HG02852 (cell line): ENCODE measurements at regions not wholly inside any gene's neighbourhood (a gene's known extent, or its start where the extent isn't known, plus 50 kb on each side); places are given as distances from the start of the nearest gene placed in this dataset.

Experiments
- ATAC-seq: cut with Tn5 transposase; IDR thresholded peaks from one replicate; pipeline ENCODE4 v1.9.1; 2021; ENCODE audit warnings: mild to moderate bottlenecking, moderate library complexity; ENCODE audit not compliant: unreplicated experiment

DNA sequence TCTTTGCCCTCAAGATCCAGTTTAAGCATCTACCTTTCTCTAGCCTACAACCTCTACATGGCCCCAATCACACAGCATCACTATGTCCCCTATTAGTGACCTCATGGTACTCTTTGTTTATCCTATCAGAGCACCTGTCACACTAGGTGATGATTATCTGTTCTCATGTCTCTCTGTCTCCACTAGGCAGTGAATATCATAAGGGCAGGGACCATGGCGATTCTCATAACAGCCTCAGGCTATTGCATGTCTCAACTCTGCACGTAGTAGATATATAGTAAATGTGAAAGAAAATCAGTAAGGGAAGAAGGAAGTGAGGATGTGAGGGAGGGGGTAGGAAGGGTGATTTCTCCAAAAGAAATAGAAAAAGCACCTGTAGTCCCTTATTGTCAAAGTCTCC, 311.0 kb downstream of the NSG2 start:
- no peak for ATAC-seq

DNA sequence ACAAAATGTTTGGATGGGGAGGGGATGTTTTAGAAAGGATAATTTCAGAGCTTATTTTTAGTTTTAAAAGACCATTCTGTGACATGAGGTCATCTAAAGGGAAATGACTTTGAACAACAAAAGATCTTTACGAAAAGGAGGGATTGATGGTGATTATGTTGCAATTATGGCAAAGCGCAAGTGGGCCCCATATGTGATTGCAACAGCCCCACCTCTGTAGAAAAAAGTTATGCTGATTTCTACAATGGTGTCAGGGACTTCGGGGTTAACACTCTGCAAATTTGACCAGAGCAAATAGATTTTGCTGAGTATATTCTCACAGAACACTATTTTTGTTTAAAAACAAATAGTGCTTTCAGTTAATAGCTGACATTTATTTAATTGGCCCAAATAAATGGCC, 312.8 kb downstream of the NSG2 start:
- ATAC-seq = no peak

DNA sequence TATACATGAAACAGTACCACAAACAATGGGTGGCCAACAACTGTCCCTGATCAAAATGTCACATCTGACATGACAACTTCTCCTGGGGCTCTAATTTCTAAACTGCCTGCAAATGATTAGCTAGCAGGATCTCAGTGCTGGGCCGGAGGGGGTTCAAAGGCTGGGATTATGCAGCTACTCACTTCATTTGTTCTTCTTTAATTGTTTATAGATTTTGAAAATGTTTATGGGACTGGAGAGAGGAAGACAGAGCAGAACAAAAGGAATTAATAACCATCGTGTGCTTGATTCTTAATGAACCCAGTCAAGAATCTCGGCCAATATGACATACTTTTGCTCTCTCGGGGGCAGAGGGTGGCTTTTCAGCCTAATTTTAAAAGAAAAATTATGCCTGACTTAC, 313.6 kb downstream of the NSG2 start:
- ATAC-seq = no peak

DNA sequence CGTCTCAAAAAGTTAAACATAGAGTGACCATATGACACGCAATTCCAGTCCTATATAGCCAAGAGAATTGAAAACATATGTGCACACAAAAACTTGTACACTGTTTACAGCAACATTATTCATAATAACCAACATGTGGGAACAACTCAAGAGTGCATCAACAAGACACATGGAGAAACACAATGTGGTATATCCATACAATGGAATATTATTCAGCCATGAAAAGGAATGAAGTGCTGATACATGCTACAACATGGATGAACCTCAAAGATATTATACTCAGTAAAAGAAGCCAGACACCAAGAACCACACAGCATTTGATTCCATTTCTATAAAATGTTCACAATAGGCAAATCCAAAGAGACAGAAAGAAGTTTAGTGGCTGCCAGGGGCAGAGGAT, 317.0 kb downstream of the NSG2 start:
- no peak for ATAC-seq

DNA sequence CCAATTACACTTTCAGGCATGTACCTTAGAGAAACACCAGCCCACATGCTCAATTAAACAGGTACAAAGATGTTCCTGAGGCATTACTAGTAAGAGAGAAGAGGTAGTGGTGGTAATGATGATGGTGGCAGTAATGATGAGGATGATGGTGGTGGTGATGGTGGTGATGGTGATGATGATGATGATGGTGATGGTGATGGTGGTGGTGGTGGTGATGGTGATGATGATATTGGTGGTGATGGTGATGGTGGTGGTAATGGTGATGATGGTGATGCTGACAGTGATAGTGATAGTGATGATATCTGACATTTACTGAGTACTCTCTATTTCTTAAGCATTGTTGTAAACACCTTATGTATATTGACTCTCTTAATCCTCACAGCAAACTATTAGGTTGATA, 318.4 kb downstream of the NSG2 start:
- no peak for ATAC-seq

DNA sequence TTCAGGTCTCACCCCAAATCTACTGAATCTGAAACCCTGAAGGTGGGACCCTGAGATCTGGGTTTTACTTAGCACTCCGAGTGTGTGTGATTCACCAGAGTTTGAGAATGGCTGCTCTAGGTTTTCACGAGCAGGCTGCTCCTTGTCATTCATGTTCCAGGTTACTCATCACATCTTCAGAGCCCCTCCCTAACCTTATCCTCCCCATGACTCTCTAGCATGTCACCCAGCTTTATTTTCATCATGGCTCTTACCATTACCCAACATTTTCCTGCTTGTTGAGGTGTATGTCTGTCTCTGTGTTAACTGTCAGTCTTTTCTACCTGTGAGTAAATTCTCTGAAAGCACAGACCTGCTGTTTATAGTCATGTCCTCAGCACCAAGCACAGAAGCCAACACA, 319.2 kb downstream of the NSG2 start:
- ATAC-seq = no peak

DNA sequence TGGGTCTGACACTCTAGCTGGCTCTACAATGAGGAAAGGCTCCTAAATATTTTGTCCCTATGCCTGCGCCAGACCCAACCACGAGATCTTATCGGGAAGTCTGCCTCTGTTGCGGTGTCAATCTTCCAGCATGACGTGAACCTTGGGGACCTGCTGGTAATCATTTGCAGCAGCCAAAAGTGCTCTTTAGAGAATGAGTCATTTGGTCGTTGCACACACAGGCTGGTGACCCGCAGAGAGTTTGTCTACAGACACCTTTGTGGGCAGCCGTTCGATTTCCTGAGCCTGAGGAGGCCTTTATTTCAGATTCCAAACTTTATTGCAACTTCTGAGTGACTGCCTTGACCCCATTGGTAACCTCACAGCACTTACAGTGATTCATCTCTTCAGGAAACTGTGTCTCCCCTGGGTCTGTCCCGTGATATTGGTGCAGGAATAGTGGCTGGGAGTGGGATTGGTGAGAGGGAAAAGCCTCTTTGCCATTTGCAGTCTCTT, 326.1 kb downstream of the NSG2 start:
- no peak for ATAC-seq

DNA sequence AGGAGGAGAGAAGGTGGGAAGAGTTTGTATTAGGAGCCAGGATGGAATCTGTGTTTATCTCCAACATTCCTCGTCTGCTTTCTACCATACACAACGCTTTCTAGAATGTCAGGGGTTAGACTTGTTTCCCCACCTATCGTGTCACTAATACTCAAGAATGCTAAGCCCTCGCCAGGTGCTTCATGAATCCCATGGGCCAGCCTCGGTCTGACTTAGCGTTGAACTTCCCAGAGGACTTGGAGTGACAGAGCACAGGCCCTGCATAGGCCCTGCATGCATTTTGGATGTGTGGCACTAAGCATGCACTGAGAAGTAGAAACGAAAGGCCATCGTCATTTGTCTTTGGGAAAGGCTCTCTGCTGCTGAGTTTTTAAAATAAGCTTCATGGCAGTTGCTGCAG, 328.7 kb downstream of the NSG2 start:
- no peak for ATAC-seq

DNA sequence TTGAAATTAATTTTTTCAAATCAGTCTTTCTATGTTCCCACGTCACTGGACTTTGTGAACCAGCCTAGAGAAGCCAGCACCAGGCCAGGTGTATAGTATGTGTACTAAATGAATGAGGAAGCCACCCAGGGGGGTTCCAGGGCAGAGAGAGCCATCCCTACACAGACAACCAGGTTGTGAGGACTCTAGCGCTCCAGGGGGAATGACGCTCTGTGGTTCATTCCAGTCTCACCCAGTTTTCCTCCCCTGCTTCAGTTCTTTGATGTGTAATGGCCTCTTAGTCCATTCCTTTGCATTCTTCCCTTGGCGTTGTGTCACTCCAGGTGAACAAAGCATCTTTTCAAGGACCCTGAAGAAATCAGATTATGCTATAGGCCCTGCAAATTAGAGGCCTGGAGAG, 330.6 kb downstream of the NSG2 start:
- no peak for ATAC-seq

DNA sequence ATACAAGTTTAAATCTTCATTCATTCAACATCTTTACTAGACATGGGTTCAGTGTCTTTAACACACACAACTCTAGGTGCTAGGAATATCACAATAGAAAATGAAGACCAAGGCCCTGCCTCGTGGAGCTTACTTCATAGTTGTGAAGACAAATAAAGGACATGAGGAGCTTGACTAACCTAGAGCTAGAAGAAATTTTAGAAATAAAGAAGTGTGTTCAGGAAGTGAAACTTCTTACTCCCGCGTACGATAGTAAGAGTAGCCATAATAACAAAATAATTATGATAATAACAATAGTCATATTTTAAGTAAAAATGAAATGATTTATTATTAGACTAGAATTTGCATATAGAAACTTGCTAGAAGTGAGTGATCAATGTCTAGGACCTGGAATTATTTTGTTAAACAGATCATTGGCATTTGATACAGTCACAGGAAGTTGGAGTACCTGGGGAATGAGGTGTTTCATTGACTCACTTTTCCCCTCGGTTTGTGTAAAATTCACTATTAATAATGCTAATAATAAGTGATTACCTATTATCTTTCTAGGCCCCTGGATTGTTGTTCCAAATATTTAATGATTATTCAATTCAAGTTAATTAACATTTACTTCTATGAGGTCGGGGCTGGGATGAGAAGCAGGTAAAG, 331.3 kb downstream of the NSG2 start:
- no peak for ATAC-seq

DNA sequence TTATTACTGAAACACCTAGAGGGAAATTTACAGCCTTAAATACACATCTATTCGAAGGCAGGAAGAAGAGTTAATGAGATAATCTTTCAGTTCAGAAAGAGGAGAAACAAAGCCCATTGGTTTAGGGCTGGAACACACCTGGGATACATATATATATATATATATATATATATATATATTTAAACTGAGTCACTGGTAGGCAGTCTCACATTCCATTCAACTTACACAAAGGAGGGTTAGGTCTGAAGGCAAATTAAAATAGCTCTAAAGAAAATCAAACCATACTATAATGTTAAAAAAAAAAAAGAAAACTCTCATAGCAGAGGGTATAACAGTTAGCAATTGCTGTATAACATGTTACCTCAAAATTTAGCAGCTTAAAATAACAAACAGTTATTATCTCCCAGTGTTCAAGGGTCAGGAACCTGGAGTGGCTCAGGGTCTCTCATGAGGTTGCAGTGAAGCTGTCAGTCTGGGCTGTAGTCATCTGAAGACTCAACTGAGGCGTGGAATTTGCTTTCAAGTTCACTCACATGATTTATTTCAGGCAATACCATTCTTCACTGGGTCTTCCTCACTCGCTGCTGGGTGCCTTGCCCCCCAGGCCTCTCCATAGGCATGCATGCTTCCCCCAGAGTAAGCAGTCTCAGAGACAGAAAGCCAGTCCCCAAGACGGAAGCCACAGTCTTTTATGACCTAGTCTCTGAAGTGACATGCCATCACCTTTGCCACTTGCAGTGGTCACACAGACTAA, 332.8 kb downstream of the NSG2 start:
- ATAC-seq = no peak

DNA sequence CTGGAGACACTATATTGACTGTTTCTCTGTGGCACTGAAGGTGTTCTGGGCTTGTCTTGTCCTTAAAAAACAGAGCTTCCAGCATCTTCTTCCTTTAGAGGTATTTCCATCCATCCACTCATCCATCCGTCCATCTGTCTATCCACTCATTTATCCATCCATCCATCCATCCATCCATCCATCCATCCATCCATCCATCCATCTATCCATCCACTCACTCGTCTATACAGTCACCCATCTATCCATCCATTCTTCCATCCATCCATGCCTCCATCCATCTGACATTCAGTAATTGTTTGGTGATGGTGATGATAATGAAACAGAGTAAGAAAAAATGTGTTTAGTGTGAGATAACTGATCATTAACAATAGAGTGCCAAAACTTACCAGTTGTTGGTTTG, 334.8 kb downstream of the NSG2 start:
- ATAC-seq = no peak

DNA sequence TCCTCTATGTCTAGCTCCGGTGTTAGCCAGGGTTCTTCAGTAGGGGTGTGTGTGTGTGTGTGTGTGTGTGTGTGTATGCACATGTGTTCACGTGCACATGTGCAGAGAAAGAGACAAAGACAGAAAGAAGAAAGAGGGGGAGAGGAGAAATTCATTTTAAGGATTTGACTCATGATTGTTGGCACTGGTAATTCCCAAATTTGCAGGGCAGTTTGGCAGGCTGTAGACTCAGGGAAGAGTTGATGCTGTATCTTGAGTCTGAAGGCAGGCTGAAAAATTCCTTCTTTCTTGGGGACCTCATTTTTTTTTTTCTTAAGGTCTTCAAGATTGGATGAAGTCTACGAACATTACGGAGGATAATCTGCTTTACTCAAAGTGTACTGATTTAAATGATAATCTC, 335.7 kb downstream of the NSG2 start:
- ATAC-seq = no peak

DNA sequence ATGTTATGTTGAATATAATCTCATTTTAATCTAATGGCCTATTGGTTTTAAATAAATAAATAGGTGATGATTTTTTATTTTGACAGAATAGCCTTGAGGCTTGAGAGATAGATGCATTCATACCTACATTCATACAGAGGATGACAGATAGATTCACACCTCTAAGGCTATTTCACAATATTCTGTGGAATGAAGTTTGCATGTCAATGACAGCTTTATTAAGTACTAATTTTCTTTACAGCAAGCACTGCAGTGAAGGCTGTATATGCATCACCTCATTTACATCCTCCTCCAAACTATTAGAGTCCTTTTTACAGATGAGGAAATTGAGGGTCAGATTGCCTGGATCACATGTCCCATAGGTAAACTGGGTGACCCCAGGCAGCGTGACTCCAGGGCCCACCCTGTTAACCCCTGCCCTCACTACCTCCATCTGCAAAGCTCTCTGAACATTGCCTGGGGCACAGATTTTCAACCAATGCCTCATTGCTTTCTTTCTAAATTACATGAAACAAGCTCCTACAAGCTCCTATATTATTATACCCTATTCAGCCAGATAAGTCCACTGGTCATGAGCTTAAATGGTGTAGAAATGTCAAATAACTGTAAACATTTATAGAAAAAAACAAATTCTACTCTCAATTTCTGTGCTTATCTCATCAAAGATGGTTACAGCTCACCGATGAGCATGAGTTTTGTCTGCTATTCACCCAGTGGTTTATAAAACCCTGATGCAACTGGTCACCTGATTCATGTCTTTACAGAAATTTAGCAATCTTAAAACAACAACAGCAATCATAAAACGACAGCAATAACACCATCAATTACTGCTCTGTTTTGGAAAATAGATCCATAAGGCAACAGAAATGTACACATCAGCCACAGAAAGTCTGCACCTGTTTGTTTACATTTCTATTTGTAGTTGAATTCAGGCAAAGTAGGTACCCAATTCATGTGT, 338.0 kb downstream of the NSG2 start:
- no peak for ATAC-seq

DNA sequence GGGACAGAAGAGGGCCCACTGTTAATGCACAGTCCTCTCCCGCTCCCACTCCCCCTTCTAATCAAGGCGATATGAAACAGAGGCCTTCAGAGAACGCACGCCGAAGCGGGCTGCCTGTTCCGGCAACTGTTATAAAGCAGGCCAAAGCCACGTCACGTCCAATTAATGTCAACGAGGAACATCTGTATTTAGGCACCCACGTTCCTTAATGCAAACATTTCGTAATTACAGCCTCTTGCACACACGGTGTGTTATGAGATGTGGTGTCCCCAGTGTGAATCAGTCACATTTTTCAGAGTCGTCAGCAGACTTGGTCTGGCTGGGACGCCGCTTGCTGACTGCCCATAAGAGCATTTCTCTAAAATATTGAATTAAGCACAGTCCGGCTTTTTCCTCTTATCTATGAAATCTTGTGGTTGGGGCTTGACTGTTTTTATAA, 339.0 kb downstream of the NSG2 start:
- no peak for ATAC-seq

DNA sequence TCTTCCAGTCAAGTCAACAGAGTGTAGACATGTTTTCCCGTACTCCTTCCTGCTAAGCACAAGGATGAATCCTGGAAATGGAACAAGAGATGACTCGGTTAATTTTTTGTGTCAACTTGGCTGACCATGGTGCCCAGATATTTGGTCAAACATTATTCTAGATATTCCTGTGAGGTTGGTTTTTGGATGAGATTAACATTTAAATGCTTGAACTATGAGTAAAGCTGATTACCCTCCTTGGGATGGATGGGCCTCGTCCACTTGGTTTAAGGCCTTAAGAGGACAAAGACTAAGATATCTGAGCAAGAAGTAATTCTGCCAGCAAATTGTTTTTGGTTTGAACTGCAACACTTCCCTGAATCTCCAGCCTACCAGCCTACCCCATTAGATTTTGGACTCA, 338.1 kb upstream of the MSX2 start:
- ATAC-seq = no peak

DNA sequence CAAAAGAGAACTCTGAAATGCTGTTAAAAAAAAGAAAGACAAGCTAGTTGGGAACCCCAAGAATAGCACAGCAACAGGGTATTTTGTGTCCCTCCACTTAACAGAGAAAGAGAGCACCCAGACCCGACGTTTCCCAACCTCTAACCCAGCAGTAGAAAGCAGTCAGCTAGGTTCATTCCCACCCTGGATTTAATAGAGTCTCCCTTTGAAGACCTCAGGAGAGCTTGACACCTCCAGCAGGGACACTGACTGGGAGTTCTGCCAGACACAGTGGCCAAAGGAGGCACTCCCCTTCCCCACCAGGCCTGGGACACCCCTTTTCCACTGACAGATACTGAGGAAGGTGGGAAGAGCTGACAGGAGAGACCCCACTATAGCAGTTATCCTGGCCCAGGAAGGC, 337.5 kb upstream of the MSX2 start:
- no peak for ATAC-seq

DNA sequence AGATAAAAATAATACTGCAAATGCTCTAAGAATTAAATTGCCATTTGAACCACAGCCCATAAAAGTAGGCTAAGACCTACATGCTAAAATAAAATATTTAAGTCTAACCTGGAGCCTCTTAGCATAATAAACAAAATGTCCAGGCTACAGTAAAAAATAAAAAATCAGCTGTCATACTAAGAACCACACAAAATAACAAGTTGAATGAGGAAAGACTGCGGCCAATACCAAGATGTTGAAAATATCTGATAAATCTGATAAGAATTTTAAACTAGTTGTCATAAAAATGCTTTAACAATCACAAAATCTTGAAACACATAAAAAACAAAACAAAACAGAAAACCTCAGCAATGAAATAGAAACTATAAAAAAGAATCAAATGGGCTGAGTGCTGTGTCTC, 336.9 kb upstream of the MSX2 start:
- no peak for ATAC-seq

DNA sequence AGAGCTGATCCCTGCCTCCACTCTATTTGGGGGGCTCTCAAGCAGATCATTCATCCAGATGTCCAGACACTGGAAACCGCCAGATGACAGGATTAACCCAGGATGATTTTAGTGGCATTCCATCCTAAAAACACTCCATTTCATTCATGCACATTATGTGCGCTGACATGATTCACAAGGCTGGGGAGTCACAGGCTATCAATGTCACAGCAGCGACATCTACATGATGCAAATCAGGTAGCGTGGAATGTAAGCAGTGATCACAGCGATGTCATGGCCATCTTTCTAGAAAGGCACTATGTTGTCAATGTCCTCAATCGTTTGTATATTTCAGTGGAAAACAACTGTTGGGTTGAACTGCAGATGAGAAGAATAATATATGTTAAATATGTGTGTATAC, 331.5 kb upstream of the MSX2 start:
- no peak for ATAC-seq

DNA sequence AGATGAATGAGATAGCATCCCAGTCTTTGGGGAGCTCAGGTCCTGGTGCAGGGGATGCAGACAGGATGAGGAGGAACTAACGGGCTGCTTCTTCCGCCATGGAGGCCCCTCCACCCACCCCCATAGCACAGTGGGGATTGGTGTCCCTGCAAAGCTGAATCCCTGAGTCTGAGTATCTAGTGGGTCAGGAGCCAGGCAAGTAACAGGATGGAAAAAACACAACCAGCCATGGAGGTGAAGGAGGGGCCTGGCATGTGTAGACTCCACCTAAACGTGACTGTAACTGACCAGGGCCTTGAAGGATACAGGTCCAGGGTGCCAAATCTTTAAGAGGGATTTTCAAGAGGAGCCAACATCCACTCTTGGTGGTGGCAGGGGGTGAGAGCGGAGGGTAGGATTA, 327.8 kb upstream of the MSX2 start:
- ATAC-seq = no peak

DNA sequence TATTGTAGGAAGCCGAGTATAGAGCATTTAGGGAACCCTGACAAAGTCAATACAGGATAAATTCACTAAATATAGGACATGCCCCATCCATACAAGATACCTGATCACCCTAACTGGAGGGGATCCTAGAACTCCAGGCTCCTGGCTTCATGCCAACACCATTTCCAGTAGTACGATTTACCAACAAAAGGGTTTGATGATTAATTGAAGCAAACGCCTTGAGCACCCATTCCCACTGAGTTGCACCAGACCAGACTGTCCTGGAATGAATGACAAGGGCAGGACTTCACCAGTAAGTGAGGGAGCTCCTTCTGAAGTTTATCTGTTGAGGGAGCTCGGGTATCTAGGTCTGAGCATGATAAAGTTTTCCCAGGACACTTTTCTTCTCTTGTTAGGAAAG, 327.2 kb upstream of the MSX2 start:
- no peak for ATAC-seq

DNA sequence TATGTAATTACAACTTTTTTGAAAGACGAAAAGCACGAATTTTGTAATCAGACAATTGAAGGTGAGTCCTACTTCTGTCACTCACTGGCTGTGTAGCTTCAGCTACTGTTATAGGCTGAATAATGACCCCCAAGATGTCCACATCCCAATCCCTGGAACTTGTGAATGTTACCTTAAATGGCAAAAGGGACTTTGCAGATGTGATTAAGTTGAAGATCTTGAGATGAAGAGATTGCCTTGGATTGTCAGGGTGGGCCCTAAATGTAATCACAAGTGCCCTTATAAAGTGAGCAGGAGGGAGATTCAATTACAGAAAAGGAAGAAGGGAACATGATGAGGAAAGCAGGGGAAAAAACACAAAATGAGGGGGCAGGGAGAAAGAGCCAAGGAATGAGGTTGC, 326.2 kb upstream of the MSX2 start:
- no peak for ATAC-seq
